Activated T-cell treated with anti-CD3 and anti-CD28 coated beads for 4 hours (primary cell): ENCODE measurements at regions not wholly inside any gene's neighbourhood (a gene's known extent, or its start where the extent isn't known, plus 50 kb on each side); places are given as distances from the start of the nearest gene placed in this dataset.
"Not testable (repeated sequence)": the region's sequence is repeated elsewhere in the genome, so short reads cannot be mapped to it uniquely, and the experiment has no call there.

Experiments used
- DNase-seq: peaks from one replicate; pipeline ENCODE4 v3.0.0-alpha.2; 2020

GRCh38 chr4:59248313-59248712 is 1951.8 kb upstream of the ADGRL3 start:
- no peak for DNase-seq

GRCh38 chr4:59249110-59249509 is 1951.0 kb upstream of the ADGRL3 start:
- DNase-seq = no peak

GRCh38 chr4:59258002-59258401 is 1942.1 kb upstream of the ADGRL3 start:
- DNase-seq = no peak

- no peak for DNase-seq
Observed at GRCh38 chr4:59307609-59308008, 1892.5 kb upstream of the ADGRL3 start.

- no peak for DNase-seq
Observed at GRCh38 chr4:59314637-59315036, 1885.5 kb upstream of the ADGRL3 start.

- no peak for DNase-seq
Observed at GRCh38 chr4:59339631-59340030, 1860.5 kb upstream of the ADGRL3 start.

- no peak for DNase-seq
Observed at GRCh38 chr4:59341506-59341905, 1858.6 kb upstream of the ADGRL3 start.

- DNase-seq = no peak
Observed at GRCh38 chr4:59348949-59349348, 1851.2 kb upstream of the ADGRL3 start.

- no peak for DNase-seq
Observed at GRCh38 chr4:59369229-59369628, 1830.9 kb upstream of the ADGRL3 start.

- DNase-seq = no peak
Observed at GRCh38 chr4:59374416-59374815, 1825.7 kb upstream of the ADGRL3 start.

- DNase-seq = no peak
Observed at GRCh38 chr4:59380841-59381366, 1819.2 kb upstream of the ADGRL3 start.

- no peak for DNase-seq
Observed at GRCh38 chr4:59381591-59381990, 1818.5 kb upstream of the ADGRL3 start.

- DNase-seq = no peak
Observed at GRCh38 chr4:59387759-59388758, 1812.1 kb upstream of the ADGRL3 start.

GRCh38 chr4:59393780-59394179 is 1806.3 kb upstream of the ADGRL3 start:
- DNase-seq = no peak

- DNase-seq = no peak
Observed at GRCh38 chr4:59400334-59400733, 1799.8 kb upstream of the ADGRL3 start.

- no peak for DNase-seq
Observed at GRCh38 chr4:59409647-59410046, 1790.5 kb upstream of the ADGRL3 start.

- no peak for DNase-seq
Observed at GRCh38 chr4:59412739-59413138, 1787.4 kb upstream of the ADGRL3 start.

GRCh38 chr4:59455751-59456150 is 1744.4 kb upstream of the ADGRL3 start:
- DNase-seq = no peak

- DNase-seq = no peak
Observed at GRCh38 chr4:59457576-59457975, 1742.5 kb upstream of the ADGRL3 start.

GRCh38 chr4:59484944-59485343 is 1715.2 kb upstream of the ADGRL3 start:
- DNase-seq = no peak

- DNase-seq = no peak
Observed at GRCh38 chr4:59500103-59500502, 1700.0 kb upstream of the ADGRL3 start.

GRCh38 chr4:59503731-59504130 is 1696.4 kb upstream of the ADGRL3 start:
- no peak for DNase-seq

GRCh38 chr4:59511809-59512208 is 1688.3 kb upstream of the ADGRL3 start:
- not testable (repeated sequence) for DNase-seq

GRCh38 chr4:59517007-59517406 is 1683.1 kb upstream of the ADGRL3 start:
- no peak for DNase-seq
